ENCODE measurements at regions not wholly inside any gene's neighbourhood (a gene's known extent, or its start where the extent isn't known, plus 50 kb on each side); places are given as distances from the start of the nearest gene placed in this dataset.

DNA sequence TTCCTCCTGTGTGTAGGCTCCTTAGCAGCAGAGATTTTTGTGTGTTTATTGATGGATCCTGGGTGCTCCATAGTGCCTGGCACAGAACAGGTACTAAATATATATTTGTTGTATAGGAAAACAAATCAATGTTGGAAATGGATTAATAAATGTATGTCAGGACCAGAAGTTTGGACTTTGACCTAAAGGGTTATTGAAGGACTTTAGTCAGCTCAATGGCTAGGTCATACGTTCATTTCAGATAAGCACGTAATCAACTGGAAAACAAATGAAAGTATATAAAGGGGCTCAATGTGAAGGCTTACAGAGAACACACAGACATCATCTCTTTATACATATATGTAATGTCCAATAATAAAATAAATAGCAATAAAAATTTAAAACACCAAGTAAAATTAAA lies 56.2 kb upstream of the PALM2AKAP2 start:
- H3K27me3 Mint-ChIP-seq: peaks cover 5% of the 10 kb centered on the region
- H3K4me3 Mint-ChIP-seq: no peak overlapping the region
- ATAC-seq (ENCODE audit: low read depth in 2 of 2): no peak
- Histone ChIP-seq H3K4me1 (ENCODE audit: control insufficient read depth, insufficient read depth, low read length, poor library complexity, severe bottlenecking) (no peaks in the 10 kb centered on the region), H3K27me3 (ENCODE audit: control insufficient read depth, insufficient read depth, low read length) (no peaks in the 10 kb centered on the region), H3K4me3 (ENCODE audit: low read depth, low read length) (no peak overlapping the region), H3K27ac (ENCODE audit: insufficient read depth, low read length, poor library complexity, severe bottlenecking) (no peak overlapping the region), H3K9me3 (ENCODE audit: control insufficient read depth in 2 of 2, low read length in 2 of 2) (no peaks in the 10 kb centered on the region), H3K36me3 (ENCODE audit: control insufficient read depth, insufficient read depth, low read length) (no peaks in the 10 kb centered on the region)
- no peaks in the 10 kb centered on the region for H3K36me3 Mint-ChIP-seq
- no peak for DNase-seq
- H3K9me3 Mint-ChIP-seq: peaks cover 0 to 8% (median 0%) of the 10 kb centered on the region in 7 donors
- H3K27ac Mint-ChIP-seq: no peak overlapping the region
- no peaks in the 10 kb centered on the region for H3K4me1 Mint-ChIP-seq

DNA sequence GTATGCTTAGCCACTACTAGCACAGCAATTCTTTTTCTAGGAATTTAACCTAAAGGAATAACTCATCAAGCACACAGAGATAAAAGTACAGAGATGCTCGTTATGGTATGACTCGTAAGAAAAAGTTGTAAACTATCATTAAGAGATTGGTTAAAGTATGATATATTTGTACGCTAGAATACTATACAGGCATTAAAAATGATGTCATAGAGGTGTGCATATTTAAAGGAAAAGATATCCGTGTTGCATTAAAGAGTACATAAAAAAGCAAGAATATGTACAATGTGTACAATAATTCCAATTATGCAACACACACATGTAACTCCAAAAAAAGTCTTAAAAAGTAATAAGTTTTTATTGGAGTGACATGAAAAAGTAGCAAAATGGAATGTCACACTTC lies 54.5 kb upstream of the PALM2AKAP2 start:
- no peak overlapping the region for H3K4me3 ChIP-seq (ENCODE audit: low read depth, low read length)
- no peak overlapping the region for H3K4me3 Mint-ChIP-seq
- H3K4me1 Mint-ChIP-seq: no peaks in the 10 kb centered on the region
- H3K9me3 Mint-ChIP-seq: peaks cover 0 to 8% (median 0%) of the 10 kb centered on the region in 7 donors
- H3K9me3 ChIP-seq (ENCODE audit: control insufficient read depth in 2 of 2, low read length in 2 of 2): no peaks in the 10 kb centered on the region
- H3K4me1 ChIP-seq (ENCODE audit: control insufficient read depth, insufficient read depth, low read length, poor library complexity, severe bottlenecking): no peaks in the 10 kb centered on the region
- no peaks in the 10 kb centered on the region for H3K36me3 ChIP-seq (ENCODE audit: control insufficient read depth, insufficient read depth, low read length)
- ATAC-seq (ENCODE audit: low read depth in 2 of 2) (no peak), DNase-seq (no peak)
- H3K27me3 Mint-ChIP-seq: peaks cover 5% of the 10 kb centered on the region
- no peaks in the 10 kb centered on the region for H3K36me3 Mint-ChIP-seq
- H3K27ac ChIP-seq (ENCODE audit: insufficient read depth, low read length, poor library complexity, severe bottlenecking): no peak overlapping the region
- H3K27ac Mint-ChIP-seq: no peak overlapping the region
- no peaks in the 10 kb centered on the region for H3K27me3 ChIP-seq (ENCODE audit: control insufficient read depth, insufficient read depth, low read length)

DNA sequence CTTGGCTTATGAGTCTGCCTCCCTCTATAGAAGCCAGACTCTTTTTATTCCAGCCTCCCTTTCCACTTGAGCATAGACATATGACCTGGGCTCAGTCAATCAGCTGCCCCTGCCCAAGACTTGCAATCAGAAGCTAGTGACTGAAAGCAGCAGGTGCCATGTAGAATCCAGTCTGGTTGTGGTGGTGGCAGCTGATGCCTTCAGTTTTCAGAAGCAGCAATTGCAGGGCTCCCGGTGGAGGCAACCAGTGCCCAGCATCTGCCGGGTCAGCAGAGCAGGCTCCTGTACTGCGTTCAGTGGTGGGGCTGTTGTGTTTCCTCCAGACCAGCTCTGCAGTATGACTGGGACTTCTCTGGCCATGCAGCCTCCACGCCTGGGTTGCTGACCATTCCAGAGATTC lies 53.9 kb upstream of the PALM2AKAP2 start:
- H3K4me3 Mint-ChIP-seq: no peak overlapping the region
- no peak for ATAC-seq (ENCODE audit: low read depth in 2 of 2)
- H3K36me3 Mint-ChIP-seq: no peaks in the 10 kb centered on the region
- no peak overlapping the region for H3K27ac Mint-ChIP-seq
- Histone ChIP-seq H3K36me3 (ENCODE audit: control insufficient read depth, insufficient read depth, low read length) (no peaks in the 10 kb centered on the region), H3K4me3 (ENCODE audit: low read depth, low read length) (no peak overlapping the region), H3K4me1 (ENCODE audit: control insufficient read depth, insufficient read depth, low read length, poor library complexity, severe bottlenecking) (no peaks in the 10 kb centered on the region), H3K27ac (ENCODE audit: insufficient read depth, low read length, poor library complexity, severe bottlenecking) (no peak overlapping the region), H3K27me3 (ENCODE audit: control insufficient read depth, insufficient read depth, low read length) (no peaks in the 10 kb centered on the region), H3K9me3 (ENCODE audit: control insufficient read depth in 2 of 2, low read length in 2 of 2) (no peaks in the 10 kb centered on the region)
- H3K4me1 Mint-ChIP-seq: no peaks in the 10 kb centered on the region
- H3K27me3 Mint-ChIP-seq: peaks cover 5% of the 10 kb centered on the region
- peaks cover 0 to 8% (median 0%) of the 10 kb centered on the region in 7 donors for H3K9me3 Mint-ChIP-seq
- DNase-seq: no peak

DNA sequence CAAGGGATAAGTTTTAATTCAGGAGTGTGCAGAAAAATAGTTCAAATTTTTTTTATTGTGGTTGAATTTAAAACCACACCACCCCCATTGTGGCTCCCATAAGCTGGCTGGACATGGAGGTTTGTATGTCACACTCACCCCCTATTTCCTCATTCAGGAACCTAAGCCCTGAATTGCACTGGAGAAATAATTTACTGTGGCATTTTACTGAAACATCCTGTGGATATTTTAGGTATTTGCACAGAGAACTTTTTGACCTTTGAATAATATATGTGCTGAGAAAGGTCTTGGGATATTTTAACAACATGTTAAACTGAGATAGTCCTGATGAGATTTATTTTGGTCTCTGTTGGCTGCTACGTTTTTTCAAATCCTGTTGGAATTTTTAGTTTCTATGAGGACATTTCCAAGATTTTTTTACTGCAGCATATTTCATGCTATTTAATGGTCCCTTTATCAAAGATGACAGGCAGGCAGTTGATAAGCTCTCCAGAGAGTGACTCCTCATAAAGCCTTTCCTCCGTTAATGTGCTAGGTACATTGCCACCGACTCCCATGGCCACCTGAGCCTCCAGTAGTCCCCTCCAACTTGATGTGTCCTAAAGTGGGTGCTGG lies 51.2 kb upstream of the PALM2AKAP2 start:
- H3K27ac Mint-ChIP-seq: no peak overlapping the region
- Histone ChIP-seq H3K27me3 (ENCODE audit: control insufficient read depth, insufficient read depth, low read length) (no peaks in the 10 kb centered on the region), H3K36me3 (ENCODE audit: control insufficient read depth, insufficient read depth, low read length) (no peaks in the 10 kb centered on the region), H3K4me1 (ENCODE audit: control insufficient read depth, insufficient read depth, low read length, poor library complexity, severe bottlenecking) (no peaks in the 10 kb centered on the region), H3K27ac (ENCODE audit: insufficient read depth, low read length, poor library complexity, severe bottlenecking) (no peak overlapping the region), H3K4me3 (ENCODE audit: low read depth, low read length) (no peak overlapping the region), H3K9me3 (ENCODE audit: control insufficient read depth in 2 of 2, low read length in 2 of 2) (no peaks in the 10 kb centered on the region)
- H3K4me3 Mint-ChIP-seq: no peak overlapping the region
- H3K27me3 Mint-ChIP-seq: peaks cover 7% of the 10 kb centered on the region
- H3K36me3 Mint-ChIP-seq: no peaks in the 10 kb centered on the region
- H3K4me1 Mint-ChIP-seq: no peaks in the 10 kb centered on the region
- ATAC-seq (ENCODE audit: low read depth in 2 of 2): no peak
- no peak for DNase-seq
- H3K9me3 Mint-ChIP-seq: peaks cover 0 to 4% (median 0%) of the 10 kb centered on the region in 7 donors

DNA sequence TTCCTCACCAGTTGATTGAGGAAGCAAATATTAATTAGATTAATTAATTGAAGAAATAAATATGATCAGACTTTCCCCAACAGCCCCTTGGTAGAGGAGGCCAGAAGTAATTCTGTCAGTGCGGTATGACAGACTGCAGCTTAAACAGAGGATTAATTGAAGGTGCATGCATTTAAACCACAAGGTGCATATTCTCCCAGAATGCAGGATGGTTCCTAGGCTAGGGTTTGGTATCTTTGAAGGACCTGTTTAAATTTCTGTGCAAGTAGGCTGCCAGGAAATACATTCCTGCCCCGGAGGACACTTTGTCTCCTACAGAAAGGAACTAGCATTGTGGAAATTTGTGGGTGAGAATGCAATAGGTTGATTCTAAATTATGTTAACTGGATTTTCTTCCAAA lies 50.5 kb upstream of the PALM2AKAP2 start:
- H3K4me1 ChIP-seq (ENCODE audit: control insufficient read depth, insufficient read depth, low read length, poor library complexity, severe bottlenecking): no peaks in the 10 kb centered on the region
- Mint-ChIP-seq H3K4me3 (no peak overlapping the region), H3K9me3 (peaks cover 0 to 4% (median 0%) of the 10 kb centered on the region in 7 donors), H3K36me3 (no peaks in the 10 kb centered on the region), H3K4me1 (no peaks in the 10 kb centered on the region), H3K27ac (no peak overlapping the region), H3K27me3 (peaks cover 7% of the 10 kb centered on the region)
- ATAC-seq (ENCODE audit: low read depth in 2 of 2): no peak
- no peaks in the 10 kb centered on the region for H3K36me3 ChIP-seq (ENCODE audit: control insufficient read depth, insufficient read depth, low read length)
- no peaks in the 10 kb centered on the region for H3K9me3 ChIP-seq (ENCODE audit: control insufficient read depth in 2 of 2, low read length in 2 of 2)
- H3K4me3 ChIP-seq (ENCODE audit: low read depth, low read length): no peak overlapping the region
- no peaks in the 10 kb centered on the region for H3K27me3 ChIP-seq (ENCODE audit: control insufficient read depth, insufficient read depth, low read length)
- no peak overlapping the region for H3K27ac ChIP-seq (ENCODE audit: insufficient read depth, low read length, poor library complexity, severe bottlenecking)
- no peak for DNase-seq

Data from CD4-positive, CD25-positive, alpha-beta regulatory T cell (primary cell).